Daoy (cell line): ENCODE measurements at regions not wholly inside any gene's neighbourhood (a gene's known extent, or its start where the extent isn't known, plus 50 kb on each side); places are given as distances from the start of the nearest gene placed in this dataset.
"Not testable (repeated sequence)": the region's sequence is repeated elsewhere in the genome, so short reads cannot be mapped to it uniquely, and the experiment has no call there.

Experiments
- DNase-seq: peaks from one replicate; pipeline ENCODE4 v3.0.0-alpha.2; 2015; ENCODE audit warnings: low read depth

DNA sequence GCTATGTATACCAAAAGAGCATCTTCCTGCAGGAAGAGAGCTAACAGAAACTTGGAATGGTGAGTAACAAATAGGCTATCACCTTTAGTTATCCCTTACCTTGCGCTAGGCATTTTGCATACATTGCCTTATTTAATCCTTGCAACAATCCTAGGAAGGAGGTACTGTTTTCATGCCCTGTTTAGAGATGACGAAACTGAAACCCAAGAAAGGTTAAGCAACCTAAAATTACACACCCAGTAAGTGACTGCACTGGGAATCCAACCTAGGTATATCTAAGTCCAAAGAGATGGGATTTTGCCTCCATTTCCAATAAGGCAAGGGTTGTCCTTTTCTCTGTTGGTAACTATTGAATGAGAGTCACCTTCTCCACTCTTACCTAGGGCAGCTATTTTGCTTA, 144.5 kb downstream of the TM2D1 start:
- no peak for DNase-seq

DNA sequence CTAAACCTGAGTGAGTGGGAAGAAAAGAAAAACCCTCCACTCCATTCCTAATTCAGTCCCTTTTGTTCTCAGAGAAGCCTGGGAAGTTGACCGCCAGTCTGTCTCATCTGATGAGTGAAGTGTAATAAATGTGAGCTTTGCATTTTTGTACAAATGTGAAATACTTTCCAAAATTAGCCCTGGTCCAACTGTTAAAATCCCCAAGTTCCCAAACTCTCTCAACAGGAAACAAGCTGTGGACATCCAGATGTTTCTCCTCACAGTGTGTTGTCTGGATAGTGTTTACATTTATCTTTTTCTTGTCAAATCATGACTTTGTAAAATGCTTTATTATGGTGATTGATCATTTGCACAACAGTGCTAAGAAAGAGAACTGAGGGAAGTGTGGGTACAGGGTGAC, 145.1 kb downstream of the TM2D1 start:
- DNase-seq: no peak

DNA sequence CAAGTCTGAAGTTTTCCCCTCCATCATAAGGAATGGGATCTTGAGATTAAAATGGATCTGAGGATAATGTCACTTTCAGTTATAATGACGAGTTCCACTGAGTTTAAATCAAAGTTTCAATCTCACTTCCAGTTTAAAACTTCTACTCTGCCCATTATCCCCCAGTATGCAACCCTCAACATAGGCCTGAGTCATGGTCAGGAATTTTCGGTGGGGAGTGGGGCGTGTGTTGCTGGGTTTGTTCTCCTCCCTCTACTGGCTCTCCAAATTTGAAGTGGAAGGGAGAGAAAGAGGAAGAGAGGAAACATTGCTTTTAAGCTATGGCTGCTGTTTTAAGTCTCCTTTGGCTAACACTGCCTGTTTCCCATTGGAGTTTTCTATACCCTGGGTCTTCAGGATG, 152.9 kb downstream of the TM2D1 start:
- DNase-seq: no peak

DNA sequence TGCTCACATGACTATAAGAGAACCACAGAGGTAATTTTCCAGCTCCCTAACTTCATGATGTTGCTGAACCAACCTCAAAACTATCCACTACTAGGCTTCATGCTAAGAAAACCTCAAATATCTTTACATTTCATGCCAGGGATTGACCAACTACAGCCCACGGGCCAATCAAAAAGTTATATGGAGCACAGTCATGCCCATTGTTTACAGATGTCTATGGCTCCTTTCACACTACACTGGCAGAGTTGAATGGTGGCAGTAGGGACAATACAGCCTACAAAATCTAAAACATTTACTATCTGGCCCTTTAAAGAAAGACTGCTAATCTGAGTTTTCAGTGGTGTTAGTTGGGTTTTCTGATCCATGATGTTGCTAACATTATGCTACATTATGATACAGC, 154.8 kb downstream of the TM2D1 start:
- no peak for DNase-seq

DNA sequence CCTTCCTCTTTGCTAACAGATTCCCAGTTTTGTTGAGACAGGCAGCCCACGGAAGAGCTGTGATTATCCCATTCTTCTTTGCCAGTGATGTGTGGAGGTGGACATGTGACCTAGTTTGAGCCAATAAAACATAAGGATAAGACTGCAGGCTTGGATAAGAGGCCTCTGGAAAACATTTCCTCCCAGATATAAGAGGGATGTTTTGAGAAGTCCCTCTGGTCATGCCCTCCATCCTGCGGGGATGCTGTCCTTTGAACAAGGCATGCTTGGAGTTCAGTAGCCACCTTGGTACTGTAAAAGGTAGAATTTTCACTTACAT, 155.7 kb downstream of the TM2D1 start:
- DNase-seq: no peak

DNA sequence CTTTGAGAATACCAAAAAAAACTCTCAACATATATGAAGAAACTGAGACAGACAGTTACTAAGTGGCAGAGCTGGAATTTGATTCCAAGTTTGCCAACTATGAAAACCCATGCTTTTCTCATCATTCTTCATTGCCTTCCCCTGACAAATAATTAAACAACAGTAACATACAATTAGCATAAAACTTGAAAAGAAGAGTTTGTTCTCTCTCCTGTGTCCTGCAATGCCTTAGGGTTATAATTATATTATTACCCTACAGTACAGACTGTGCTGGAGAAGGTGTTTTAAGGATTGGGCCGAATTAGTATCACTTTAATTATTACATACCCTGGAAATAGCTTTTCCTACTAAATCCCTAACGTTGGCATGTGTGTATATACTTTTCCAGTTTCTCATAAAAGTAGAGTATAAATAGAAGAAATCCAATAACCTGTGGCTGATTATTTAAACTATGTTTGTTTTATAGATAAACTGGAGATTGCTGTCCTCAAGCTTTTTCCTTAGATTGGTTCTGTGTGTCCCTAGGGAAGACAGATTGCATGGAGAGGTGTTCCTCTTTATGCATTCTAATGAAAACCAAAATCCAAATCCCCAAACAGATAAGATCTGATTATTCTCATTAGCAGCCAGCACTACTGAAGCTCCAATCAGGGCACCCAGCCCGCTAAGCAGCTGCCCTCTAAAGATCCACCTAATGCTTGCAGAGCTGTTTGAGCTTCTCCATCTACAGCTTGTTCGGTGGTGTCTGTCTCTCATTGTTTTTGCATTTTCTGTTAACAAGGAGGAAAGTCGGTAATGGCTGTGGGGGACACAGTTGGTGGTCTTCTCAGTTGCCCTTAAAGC, 156.3 kb downstream of the TM2D1 start:
- DNase-seq: no peak

DNA sequence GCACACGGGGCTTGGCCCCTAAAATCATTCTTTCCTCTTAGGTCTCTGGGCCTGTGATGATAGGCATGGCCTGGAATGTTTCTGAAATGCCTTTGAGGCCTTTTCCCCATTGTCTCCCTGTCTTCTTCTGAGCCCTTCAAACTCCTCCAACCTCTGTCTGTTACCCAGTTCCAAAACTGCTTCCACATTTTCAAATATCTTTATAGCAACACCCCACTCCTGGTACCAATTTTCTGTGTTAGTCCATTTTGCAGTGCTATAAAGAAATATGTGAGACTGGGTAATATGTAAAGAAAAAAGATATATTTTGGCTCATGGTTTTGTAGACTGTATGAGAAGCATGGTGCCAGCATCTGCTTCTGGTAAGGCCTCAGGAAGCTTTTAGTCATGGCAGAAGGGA, 158.8 kb downstream of the TM2D1 start:
- no peak for DNase-seq

DNA sequence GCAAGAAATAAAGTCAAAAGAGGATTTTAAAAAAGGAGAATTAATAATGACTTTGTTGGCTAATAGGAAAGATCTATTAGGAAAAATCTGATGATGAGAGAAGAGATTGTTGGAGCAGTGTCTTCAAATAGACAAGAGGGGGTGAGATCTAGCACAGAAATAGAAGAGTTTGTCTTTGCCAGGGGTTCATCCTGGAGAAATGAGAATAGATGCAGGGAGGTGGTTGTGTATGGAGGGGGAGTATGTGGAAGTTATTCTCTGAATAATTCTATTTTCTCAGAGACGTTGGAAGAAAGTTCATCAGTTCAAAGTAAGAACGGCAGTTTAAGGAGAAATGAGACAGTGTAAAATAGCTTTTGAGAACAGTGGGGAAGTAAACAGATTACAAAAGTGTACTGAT, 161.3 kb downstream of the TM2D1 start:
- no peak for DNase-seq

DNA sequence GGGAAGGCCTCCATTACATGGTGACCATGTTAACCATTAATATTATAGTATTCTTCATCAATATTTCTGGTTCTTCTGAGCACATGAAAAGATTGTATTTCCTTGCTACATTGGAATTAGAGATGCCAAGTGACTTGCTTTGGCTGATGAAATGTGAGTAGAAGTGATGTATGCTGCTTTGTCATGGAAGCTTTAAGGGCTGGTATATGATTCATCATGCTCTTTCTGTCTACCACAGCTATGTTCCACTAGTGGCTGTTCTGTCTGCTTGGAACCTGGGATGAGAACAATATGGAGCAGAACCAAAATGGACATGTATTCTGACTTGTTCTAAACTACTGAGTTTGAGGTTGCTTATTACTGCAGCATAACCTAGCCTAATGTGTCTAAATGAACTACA, 163.3 kb downstream of the TM2D1 start:
- no peak for DNase-seq

DNA sequence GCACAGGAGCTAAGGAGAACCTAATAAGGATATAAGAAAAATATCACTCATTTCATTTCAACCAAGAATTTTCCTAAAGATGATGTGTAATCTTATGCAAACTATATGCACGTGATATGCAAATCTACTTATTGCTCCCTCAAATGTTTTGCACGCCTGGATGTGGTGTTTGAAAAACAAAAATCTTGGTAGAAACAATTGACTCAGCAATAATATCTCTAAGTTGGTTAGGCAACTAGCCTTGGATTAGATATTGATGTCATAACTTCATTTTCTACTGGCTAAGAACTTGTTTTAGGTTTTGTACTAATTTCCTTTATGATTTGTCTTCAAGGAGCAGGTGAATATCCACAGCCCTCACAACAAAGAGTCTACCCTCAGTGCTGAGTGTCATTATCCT, 164.6 kb downstream of the TM2D1 start:
- no peak for DNase-seq

DNA sequence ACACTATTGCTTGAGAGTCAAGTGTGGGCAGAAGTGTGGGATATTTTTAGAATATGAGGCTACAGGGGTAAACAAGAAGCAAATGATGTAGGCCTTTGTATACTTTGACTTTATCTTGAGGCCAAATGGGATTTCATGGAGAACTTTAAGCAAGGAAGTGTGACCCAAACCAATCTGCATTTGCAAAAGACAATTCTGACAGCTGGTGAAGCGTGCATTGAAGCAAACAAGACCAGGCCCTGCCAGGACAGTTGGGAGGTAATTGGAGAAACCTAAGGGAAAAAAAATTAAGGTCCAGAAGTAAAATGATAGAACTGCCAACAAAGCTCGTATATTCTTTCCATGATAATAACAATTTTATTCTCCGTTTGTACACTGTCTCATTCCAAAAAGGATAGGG, 168.3 kb downstream of the TM2D1 start:
- DNase-seq: no peak

DNA sequence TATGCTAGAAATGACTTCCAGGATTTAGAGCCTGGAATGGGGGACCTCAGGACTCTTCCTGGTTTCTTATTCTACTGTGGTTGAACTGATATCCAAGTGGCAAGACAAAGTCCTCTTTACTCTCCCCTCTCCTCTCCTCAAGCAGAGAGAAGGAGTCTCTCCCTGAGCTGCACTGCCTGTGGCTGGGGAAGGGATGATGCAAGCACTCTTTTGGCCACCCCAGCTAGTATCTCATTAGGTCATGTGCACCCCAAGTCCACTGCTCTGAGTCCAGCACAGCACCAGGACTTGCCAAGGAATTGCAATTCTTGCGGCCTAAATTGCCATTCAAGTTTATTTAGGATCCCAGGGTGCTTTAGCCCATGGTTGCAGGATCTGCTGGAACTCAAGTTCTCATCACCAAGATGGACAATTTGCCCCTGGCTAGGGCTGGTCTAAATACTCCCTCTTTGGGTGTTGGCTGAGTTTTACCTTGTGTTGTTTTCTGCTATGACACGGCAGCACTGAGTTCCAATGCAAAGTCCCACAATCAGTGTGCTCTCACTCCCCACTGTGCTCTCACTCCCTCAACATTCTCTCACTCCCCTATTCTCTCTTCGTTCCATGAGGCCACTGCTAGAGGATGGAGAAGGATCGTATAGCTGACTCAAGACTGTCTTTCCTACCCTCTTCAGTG, 172.2 kb downstream of the TM2D1 start:
- no peak for DNase-seq

DNA sequence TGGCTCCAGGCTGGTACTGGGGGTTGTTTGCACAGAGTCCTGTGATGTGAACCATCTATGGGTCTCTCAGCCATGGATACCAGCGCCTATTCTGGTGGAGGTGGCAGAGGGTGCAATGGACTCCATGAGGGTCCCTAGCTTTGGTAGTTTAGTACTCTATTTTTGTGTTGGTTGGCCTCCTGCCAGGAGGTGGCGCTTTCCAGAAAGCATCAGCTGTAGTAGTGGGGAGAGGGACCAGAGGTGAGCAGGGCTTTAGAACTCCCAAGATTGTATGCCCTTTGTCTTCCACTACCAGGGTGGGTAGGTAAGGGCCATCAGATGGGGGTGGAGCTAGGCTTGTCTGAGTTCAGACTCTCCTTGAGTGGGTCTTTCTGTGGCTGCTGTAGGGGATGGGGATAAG, 177.6 kb downstream of the TM2D1 start:
- not testable (repeated sequence) for DNase-seq

DNA sequence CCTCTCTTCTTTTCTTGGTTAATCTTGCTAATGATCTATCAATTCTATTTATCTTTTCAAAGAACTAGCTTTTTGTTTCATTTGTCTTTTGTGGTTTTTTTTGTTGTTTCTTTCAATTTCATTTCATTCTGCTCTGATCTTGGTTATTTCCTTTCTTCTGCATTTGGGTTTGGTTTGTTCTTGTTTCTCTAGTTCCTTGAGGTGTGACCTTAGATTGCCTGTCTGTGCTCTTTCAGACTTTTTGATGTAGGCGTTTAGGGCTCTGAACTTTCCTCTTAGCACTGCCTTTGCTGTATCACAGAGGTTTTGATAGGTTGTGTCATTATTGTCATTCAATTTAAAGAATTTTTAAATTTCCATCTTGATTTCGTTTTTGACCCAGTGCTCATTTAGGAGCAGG, 180.1 kb downstream of the TM2D1 start:
- DNase-seq: not testable (repeated sequence)

DNA sequence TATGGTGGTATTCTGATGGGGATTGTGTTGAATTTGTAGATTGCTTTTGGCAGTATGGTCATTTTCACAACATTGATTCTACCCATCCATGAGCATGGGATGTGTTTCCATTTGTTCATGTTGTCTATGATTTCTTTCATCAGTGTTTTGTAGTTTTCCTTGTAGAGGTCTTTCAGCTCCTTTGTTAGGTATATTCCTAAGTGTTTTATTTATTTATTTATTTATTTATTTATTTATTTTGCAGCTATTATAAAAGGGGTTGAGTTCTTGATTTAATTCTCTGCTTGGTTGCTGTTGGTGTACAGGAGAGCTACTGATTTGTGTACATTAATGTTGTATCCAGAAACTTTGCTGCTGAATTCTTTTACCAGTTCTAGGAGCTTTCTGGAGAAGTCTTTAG, 181.4 kb downstream of the TM2D1 start:
- DNase-seq: not testable (repeated sequence)

DNA sequence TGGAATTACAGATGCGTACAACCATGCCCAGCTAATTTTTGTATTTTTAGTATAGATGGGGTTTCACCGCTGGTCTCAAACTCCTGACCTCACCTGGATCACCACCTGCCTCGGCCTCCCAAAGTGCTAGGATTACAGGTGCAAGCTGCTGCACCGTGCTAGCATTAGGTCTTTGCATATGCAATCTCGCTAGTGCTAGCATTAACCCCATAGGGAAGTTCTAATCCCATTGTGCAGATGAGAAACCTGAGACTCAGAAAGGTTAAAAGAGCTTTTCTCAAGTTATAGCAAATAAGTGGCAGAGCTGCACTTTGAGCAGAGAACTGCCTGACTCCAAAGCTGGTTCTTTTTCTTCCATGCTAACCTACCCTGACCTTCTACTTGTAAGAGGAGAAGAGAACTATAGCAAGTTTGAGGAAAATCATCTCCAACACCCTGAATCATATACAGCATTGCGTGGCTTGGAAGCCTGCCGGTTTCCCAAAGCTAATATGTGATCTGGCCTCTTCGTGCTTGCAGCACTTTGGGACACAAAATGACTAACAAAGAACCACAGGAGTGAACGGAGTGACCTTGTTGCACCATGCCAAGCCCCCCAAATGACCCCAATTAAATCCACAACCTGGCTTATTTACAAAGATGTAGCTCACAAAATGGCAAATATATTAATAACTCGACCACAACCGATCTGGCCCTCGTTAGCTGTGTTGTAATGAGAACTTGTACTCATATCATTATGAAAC, 185.1 kb downstream of the TM2D1 start:
- no peak for DNase-seq

DNA sequence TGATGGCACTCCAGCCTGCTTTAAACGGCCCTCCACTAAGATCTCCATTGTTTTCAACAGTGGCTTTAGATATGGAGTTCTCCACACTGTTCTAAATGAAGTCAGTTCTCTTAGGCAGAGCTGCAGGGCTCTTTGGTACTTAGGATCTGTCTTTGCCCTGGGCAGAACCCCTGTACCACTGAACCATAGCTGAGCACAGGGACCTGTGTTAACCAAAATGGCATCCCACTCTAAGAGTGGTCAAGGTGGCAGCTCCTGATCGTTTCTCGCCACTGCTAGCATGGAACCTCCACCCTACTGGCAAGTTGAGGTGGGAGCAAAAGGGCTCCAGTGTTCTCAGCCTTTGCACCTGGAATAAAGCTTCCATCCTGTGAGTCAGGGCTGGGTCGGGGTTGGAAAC, 186.7 kb downstream of the TM2D1 start:
- no peak for DNase-seq

DNA sequence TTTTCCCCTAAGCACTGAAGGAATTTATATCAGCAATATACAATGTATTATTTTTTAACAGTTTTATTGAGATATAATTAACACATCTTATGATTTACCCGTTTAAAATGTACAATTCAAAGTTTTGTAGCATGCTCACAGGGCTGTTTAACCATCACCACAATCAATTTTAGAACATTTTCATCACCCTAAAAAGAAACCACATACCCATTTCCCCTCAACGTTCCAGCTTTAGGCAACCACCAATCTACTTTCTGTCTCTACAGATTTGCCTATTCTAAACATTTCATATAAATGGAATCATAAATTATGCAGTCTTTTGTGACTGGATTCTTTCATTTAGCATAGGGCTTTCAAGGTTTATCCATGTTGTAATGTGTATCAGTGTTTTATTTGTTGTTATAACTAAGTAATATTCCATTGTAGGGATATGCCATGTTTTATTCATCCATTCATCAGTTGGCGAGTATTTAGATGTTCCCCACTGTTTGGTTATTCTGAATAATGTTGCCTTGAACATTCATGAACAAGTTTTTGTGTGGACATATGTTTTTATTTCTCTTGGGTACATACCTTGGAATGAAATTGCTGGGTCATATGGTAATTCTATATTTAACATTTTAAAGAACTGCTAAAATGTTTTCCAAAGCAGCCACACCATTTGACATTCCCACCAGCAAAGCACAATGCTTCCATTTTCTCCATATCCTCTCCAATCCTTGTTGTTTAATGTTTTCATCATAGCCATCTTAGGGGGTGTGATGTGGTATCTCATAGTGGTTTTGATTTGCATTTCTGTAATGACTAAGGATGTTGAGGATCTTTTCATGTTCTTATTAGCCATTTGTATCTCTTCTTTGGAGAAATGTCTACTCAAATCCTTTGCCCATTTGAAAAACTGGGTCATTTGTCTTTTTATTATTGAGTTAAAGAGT, 188.5 kb downstream of the TM2D1 start:
- DNase-seq: no peak

DNA sequence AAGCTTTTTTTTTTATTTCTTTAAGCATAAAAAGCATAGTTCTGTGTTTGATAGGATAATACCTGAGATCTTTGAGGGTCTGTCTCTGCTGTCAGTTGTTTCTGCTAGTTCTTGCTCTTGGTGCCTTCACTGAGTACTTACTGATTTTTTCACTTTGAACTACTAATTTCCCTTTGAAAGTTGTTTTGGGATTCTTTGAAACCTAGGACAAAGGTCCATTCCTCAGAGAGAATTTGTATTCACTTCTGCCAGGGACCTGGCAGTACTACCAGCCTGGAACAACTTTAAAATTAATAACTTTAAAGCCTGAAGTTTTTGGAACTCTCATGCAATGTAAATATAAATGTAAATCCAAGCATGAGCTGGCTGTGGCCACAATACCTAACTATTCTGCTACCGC, 190.1 kb downstream of the TM2D1 start:
- no peak for DNase-seq

DNA sequence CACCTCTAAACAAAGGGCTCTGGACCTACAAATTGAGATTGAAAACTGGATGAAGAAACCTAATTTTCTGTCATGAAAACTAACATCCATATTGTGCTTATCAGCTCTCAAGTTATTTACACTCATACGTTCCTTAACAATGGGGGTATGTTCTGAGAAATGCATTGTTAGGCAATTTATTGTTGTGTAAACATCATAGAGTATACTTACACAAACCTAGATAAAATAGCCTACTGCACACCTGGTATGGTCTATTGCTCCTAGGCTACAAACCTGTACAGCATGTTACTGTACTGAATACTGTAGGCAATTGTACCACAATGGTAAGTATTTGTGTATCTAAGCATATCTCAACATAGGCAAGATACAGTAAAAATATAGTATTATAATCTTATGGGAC, 191.4 kb downstream of the TM2D1 start:
- DNase-seq: no peak

DNA sequence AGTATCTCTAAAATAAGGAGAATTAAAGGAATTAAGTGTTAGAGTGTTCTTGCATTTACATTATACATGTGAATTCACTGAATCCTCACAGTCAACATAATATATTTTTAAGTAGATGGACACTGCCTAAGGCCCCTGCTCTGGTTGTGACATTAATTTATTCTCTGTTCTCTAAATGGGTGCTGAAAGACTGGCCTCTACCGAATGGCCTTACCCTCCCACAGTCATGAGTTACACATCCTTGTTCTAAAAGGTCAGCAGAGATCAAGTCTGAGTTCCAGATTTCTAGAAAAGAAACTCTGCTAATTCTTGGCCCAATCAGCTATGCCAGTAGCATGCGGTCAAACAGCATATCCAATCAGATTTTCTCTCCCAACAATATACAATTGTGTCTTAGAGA, 193.2 kb downstream of the TM2D1 start:
- DNase-seq: no peak
